ENCODE measurements at regions not wholly inside any gene's neighbourhood (a gene's known extent, or its start where the extent isn't known, plus 50 kb on each side); places are given as distances from the start of the nearest gene placed in this dataset.

GRCh38 chr6:34646714-34647113 lies 49.9 kb downstream of the ILRUN start:
- Histone ChIP-seq H4K20me1 (ENCODE audit: insufficient read depth, low read length) (no peaks in the 10 kb centered on the region), H3K4me3 (ENCODE audit: low read depth, low read length, poor library complexity, severe bottlenecking) (no peak overlapping the region), H3K9me2 (ENCODE audit: insufficient read depth, low read length) (no peaks in the 10 kb centered on the region), H3K4me1 (ENCODE audit: insufficient read depth, low read length, poor library complexity, severe bottlenecking) (peaks cover 18% of the 10 kb centered on the region), H3K36me3 (ENCODE audit: insufficient read depth, low read length) (peaks cover 81% of the 10 kb centered on the region), H3K27ac (ENCODE audit: low read depth, low read length, poor library complexity, severe bottlenecking) (no peak overlapping the region), H3K9me3 (ENCODE audit: low read length) (no peaks in the 10 kb centered on the region), H2AFZ (ENCODE audit: low read length) (no peak overlapping the region), H3K79me2 (ENCODE audit: insufficient read depth, low read depth, low read length) (peaks cover 40% of the 10 kb centered on the region; the same call in 1 of the 2 replicates), H3K4me2 (ENCODE audit: low read length) (no peak overlapping the region)
- POLR2A ChIA-PET, result interaction anchor here (0.8 kb wide), 1 partner anchor 8 kb away, joined by 3 read pairs; no protein-coding TSS in a partner anchor
- no peak for TF ChIP-seq EZH2phosphoT487 (IDR thresholded peaks at IDR 0.05; ENCODE audit: borderline replicate concordance, low read depth, low read length)
- TF ChIP-seq, protein P1, sequence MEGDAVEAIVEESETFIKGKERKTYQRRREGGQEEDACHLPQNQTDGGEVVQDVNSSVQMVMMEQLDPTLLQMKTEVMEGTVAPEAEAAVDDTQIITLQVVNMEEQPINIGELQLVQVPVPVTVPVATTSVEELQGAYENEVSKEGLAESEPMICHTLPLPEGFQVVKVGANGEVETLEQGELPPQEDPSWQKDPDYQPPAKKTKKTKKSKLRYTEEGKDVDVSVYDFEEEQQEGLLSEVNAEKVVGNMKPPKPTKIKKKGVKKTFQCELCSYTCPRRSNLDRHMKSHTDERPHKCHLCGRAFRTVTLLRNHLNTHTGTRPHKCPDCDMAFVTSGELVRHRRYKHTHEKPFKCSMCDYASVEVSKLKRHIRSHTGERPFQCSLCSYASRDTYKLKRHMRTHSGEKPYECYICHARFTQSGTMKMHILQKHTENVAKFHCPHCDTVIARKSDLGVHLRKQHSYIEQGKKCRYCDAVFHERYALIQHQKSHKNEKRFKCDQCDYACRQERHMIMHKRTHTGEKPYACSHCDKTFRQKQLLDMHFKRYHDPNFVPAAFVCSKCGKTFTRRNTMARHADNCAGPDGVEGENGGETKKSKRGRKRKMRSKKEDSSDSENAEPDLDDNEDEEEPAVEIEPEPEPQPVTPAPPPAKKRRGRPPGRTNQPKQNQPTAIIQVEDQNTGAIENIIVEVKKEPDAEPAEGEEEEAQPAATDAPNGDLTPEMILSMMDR (conservative IDR thresholded peaks at IDR 0.05; ENCODE audit: low read length), result no peak
- intact Hi-C loops (cut with micrococcal nuclease; ENCODE audit: unreplicated experiment), result no loop called here
- CTCF ChIA-PET (ENCODE audit: unreplicated experiment), result no interaction called here
- BruUV-seq (replicated peaks), result no TSS peak
- DNase-seq (ENCODE audit: low spot score), result no peak

GRCh38 chr6:34645627-34646026 lies 50.9 kb downstream of the ILRUN start:
- no peak overlapping the region for H3K27ac ChIP-seq (ENCODE audit: low read depth, low read length, poor library complexity, severe bottlenecking)
- ChIA-PET POLR2A (interaction anchor here (0.6 to 2.3 kb wide), 2 partner anchors 10 to 156 kb away, joined by 3 to 9 read pairs; no protein-coding TSS in a partner anchor), CTCF (ENCODE audit: unreplicated experiment) (no interaction called here)
- TF ChIP-seq, protein P1 (conservative IDR thresholded peaks at IDR 0.05; ENCODE audit: low read length), result no peak
- TF ChIP-seq EZH2phosphoT487 (IDR thresholded peaks at IDR 0.05; ENCODE audit: borderline replicate concordance, low read depth, low read length), result no peak
- BruUV-seq (replicated peaks), result no TSS peak
- H3K9me3 ChIP-seq (ENCODE audit: low read length), result 0 out of 2 replicates have a peak, but pooled peaks cover 4% of the 10 kb centered on the region
- DNase-seq (ENCODE audit: low spot score), result no peak
- H3K4me1 ChIP-seq (ENCODE audit: insufficient read depth, low read length, poor library complexity, severe bottlenecking), result peaks cover 7% of the 10 kb centered on the region
- H3K79me2 ChIP-seq (ENCODE audit: insufficient read depth, low read depth, low read length), result peaks cover 39% of the 10 kb centered on the region; the same call in 1 of the 2 replicates
- no peaks in the 10 kb centered on the region for H4K20me1 ChIP-seq (ENCODE audit: insufficient read depth, low read length)
- peaks cover 84% of the 10 kb centered on the region for H3K36me3 ChIP-seq (ENCODE audit: insufficient read depth, low read length)
- H3K4me3 ChIP-seq (ENCODE audit: low read depth, low read length, poor library complexity, severe bottlenecking), result no peak overlapping the region
- no peaks in the 10 kb centered on the region for H3K9me2 ChIP-seq (ENCODE audit: insufficient read depth, low read length)
- no peak overlapping the region for H2AFZ ChIP-seq (ENCODE audit: low read length)
- intact Hi-C loops (cut with micrococcal nuclease; ENCODE audit: unreplicated experiment), result no loop called here
- no peak overlapping the region for H3K4me2 ChIP-seq (ENCODE audit: low read length)

DNA sequence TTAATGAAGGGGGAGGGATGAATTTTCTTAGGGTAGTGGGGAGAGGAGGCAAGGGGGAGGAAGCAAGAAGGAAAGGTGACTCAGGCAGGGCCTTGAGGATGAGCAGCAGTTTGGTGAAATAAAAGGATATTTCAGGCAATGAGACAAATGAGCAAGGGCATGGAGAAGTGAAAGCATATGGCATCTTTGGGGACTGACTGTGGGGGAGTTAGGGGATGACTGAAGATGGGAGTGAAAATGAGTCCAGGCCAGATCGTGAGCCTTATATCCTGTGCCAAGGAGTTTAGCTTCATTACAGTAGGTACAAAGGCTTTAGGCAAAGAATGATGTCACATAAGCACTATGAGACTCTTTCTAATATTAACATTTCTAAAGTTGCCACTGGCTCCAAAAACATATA lies 51.9 kb downstream of the ILRUN start:
- Histone ChIP-seq H3K79me2 (ENCODE audit: insufficient read depth, low read depth, low read length) (peaks cover 38% of the 10 kb centered on the region; the same call in 1 of the 2 replicates), H3K9me2 (ENCODE audit: insufficient read depth, low read length) (no peaks in the 10 kb centered on the region), H3K4me1 (ENCODE audit: insufficient read depth, low read length, poor library complexity, severe bottlenecking) (peaks cover 12% of the 10 kb centered on the region), H3K27ac (ENCODE audit: low read depth, low read length, poor library complexity, severe bottlenecking) (no peak overlapping the region), H2AFZ (ENCODE audit: low read length) (no peak overlapping the region), H4K20me1 (ENCODE audit: insufficient read depth, low read length) (no peaks in the 10 kb centered on the region), H3K9me3 (ENCODE audit: low read length) (0 out of 2 replicates have a peak, but pooled peaks cover 4% of the 10 kb centered on the region), H3K4me2 (ENCODE audit: low read length) (no peak overlapping the region), H3K36me3 (ENCODE audit: insufficient read depth, low read length) (peaks cover 90% of the 10 kb centered on the region), H3K4me3 (ENCODE audit: low read depth, low read length, poor library complexity, severe bottlenecking) (no peak overlapping the region)
- ChIA-PET POLR2A (interaction anchor here (0.6 to 2.3 kb wide), 3 partner anchors 9 to 155 kb away, joined by 3 to 9 read pairs (median 8); no protein-coding TSS in a partner anchor), CTCF (ENCODE audit: unreplicated experiment) (no interaction called here)
- no peak for DNase-seq (ENCODE audit: low spot score)
- TF ChIP-seq, protein P1 (conservative IDR thresholded peaks at IDR 0.05; ENCODE audit: low read length), result no peak
- TF ChIP-seq EZH2phosphoT487 (IDR thresholded peaks at IDR 0.05; ENCODE audit: borderline replicate concordance, low read depth, low read length), result no peak
- BruUV-seq (replicated peaks), result no TSS peak
- intact Hi-C loops (cut with micrococcal nuclease; ENCODE audit: unreplicated experiment), result no loop called here
